BLaER1 treated with 17β-estradiol and CSF1 and Interleukin-3, amounts not matched to agents 10 nM and 100 nM (cell line): ENCODE measurements at regions not wholly inside any gene's neighbourhood (a gene's known extent, or its start where the extent isn't known, plus 50 kb on each side); places are given as distances from the start of the nearest gene placed in this dataset.

ENCODE experiments used
- H3K27ac ChIP-seq, 11 experiments: shearing (Covaris generic); formaldehyde crosslinking; 2 replicates each; pipeline ENCODE4 v1.8.1; 2022
- H3K27me3 ChIP-seq, 11 experiments: shearing (Covaris generic); formaldehyde crosslinking; 2 replicates each; pipeline ENCODE4 v1.8.1; 2022
- H3K36me3 ChIP-seq, 11 experiments: shearing (Covaris generic); formaldehyde crosslinking; 2 replicates each; pipeline ENCODE4 v1.8.1; 2022
- H3K4me1 ChIP-seq, 10 experiments: shearing (Covaris generic); formaldehyde crosslinking; 2 replicates each; pipeline ENCODE4 v1.8.1; 2022
- H3K4me2 ChIP-seq, 11 experiments: shearing (Covaris generic); formaldehyde crosslinking; 2 replicates each; pipeline ENCODE4 v1.8.1; 2022
- H3K4me3 ChIP-seq, 10 experiments: shearing (Covaris generic); formaldehyde crosslinking; 2 replicates each; pipeline ENCODE4 v1.8.1; 2022
- H3K9ac ChIP-seq, 11 experiments: shearing (Covaris generic); formaldehyde crosslinking; 2 replicates each; pipeline ENCODE4 v1.8.1; 2022
- H3K9me3 ChIP-seq, 11 experiments: shearing (Covaris generic); formaldehyde crosslinking; replicated peaks in 1 of 11; 2 replicates each; pipeline ENCODE4 v1.8.1; 2022
- H4K20me1 ChIP-seq, 11 experiments: shearing (Covaris generic); formaldehyde crosslinking; 2 replicates each; pipeline ENCODE4 v1.8.1; 2022
- Cebpa-rat ChIP-seq, 11 experiments: shearing (Covaris generic); IDR thresholded peaks; 2 replicates each; pipeline ENCODE4 v1.8.1; 2022

- Histone ChIP-seq H3K27me3 (no peaks in the 10 kb centered on the region), H3K36me3 (peaks cover 0 to 11% (median 0%) of the 10 kb centered on the region in 11 experiments; a peak in 4 of 22 replicates), H3K27ac (no peak overlapping the region), H3K9me3 (peaks cover 18 to 47% (median 40%) of the 10 kb centered on the region in 11 experiments), H3K4me3 (no peak overlapping the region), H3K9ac (no peak overlapping the region), H3K4me2 (0 out of 22 replicates have a peak overlapping the region, but pooled peaks of 1 of the 11 experiments have one; percentile 4), H3K4me1 (peaks cover 0 to 14% (median 3%) of the 10 kb centered on the region in 10 experiments; a peak in 7 of 20 replicates), H4K20me1 (no peaks in the 10 kb centered on the region)
- TF ChIP-seq Cebpa-rat (IDR thresholded peaks at IDR 0.05) = no peak
These were observed 84.4 kb upstream of the DDHD1 start for GRCh38 chr14:53237488-53237887.

- no peak overlapping the region for H3K27ac ChIP-seq
- no peak overlapping the region for H3K9ac ChIP-seq
- H3K4me2 ChIP-seq = no peak overlapping the region
- peaks cover 10 to 44% (median 38%) of the 10 kb centered on the region in 11 experiments; a peak in 21 of 22 replicates for H3K9me3 ChIP-seq
- H3K4me1 ChIP-seq = peaks cover 0 to 14% (median 3%) of the 10 kb centered on the region in 10 experiments; a peak in 7 of 20 replicates
- H3K27me3 ChIP-seq = no peaks in the 10 kb centered on the region
- no peak overlapping the region for H3K4me3 ChIP-seq
- H4K20me1 ChIP-seq = no peaks in the 10 kb centered on the region
- no peak for TF ChIP-seq Cebpa-rat (IDR thresholded peaks at IDR 0.05)
- peaks cover 0 to 11% (median 0%) of the 10 kb centered on the region in 11 experiments; a peak in 4 of 22 replicates for H3K36me3 ChIP-seq
These were observed 83.6 kb upstream of the DDHD1 start for GRCh38 chr14:53236708-53237107.

GRCh38 chr14:53231171-53231570 is 78.0 kb upstream of the DDHD1 start:
- no peak overlapping the region for H3K27ac ChIP-seq
- TF ChIP-seq Cebpa-rat (IDR thresholded peaks at IDR 0.05) = no peak
- no peak overlapping the region for H3K4me2 ChIP-seq
- H3K4me3 ChIP-seq = no peak overlapping the region
- H3K36me3 ChIP-seq = no peaks in the 10 kb centered on the region
- H3K4me1 ChIP-seq = peaks cover 11 to 37% (median 21%) of the 10 kb centered on the region in 10 experiments; a peak in 19 of 20 replicates
- no peaks in the 10 kb centered on the region for H3K27me3 ChIP-seq
- H3K9me3 ChIP-seq = peaks cover 7 to 53% (median 38%) of the 10 kb centered on the region in 11 experiments; a peak in 21 of 22 replicates
- no peaks in the 10 kb centered on the region for H4K20me1 ChIP-seq
- no peak overlapping the region for H3K9ac ChIP-seq

GRCh38 chr14:53228966-53229365 is 75.8 kb upstream of the DDHD1 start:
- Histone ChIP-seq H3K4me1 (peaks cover 11 to 45% (median 23%) of the 10 kb centered on the region in 10 experiments; a peak in 19 of 20 replicates), H4K20me1 (no peaks in the 10 kb centered on the region)

DNA sequence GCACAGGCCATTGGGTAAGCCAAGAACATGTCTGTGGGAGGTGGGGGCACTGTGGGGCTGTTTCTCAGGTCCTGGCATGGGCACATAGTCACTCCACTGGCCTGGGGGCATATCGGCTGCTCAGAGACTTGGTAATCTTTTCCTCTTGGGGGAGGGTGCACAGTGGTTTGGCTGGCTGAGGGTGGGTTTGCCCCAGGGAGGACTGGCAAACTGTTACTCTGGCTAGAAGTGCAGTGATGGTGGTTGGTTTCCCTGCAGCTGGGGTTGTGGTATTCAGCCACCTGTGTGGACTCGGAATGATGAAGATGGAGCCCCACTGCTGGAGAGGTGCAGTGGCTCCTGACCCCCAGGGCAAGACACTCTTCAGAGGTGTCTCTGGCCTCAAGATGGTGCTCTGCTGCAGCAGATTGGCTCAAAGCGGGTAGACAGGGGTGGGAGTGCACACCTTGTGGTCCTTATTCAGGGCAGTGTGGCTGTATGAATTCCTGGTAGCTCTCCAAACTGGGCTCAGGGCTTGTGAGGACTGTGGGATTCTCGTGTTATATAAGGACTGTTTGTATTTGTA is 74.1 kb upstream of the DDHD1 start:
- TF ChIP-seq Cebpa-rat (IDR thresholded peaks at IDR 0.05) = no peak
- Histone ChIP-seq H3K4me1 (peaks cover 11 to 33% (median 23%) of the 10 kb centered on the region in 10 experiments; a peak in 19 of 20 replicates), H3K4me2 (peak overlapping the region; percentile 35 to 86 (median 74); a peak in 20 of 22 replicates), H4K20me1 (no peaks in the 10 kb centered on the region), H3K9ac (peak overlapping the region in 6 of 11 experiments; percentile 29 to 78 (median 69); a peak in 11 of 22 replicates), H3K27ac (peak overlapping the region in 7 of 11 experiments; percentile 19 to 91 (median 84); a peak in 14 of 22 replicates), H3K4me3 (peak overlapping the region in 4 of 10 experiments; percentile 3 to 22 (median 12); a peak in 1 of 20 replicates), H3K9me3 (peaks cover 35 to 67% (median 55%) of the 10 kb centered on the region in 11 experiments), H3K36me3 (peaks cover 0 to 18% (median 0%) of the 10 kb centered on the region in 11 experiments; a peak in 4 of 22 replicates), H3K27me3 (no peaks in the 10 kb centered on the region)

More at GRCh38 chr14:53228966-53229365, 75.8 kb upstream of the DDHD1 start:
- no peak overlapping the region for H3K4me3 ChIP-seq
- no peak for TF ChIP-seq Cebpa-rat (IDR thresholded peaks at IDR 0.05)
- H3K27ac ChIP-seq = no peak overlapping the region
- peaks cover 0 to 13% (median 0%) of the 10 kb centered on the region in 11 experiments; a peak in 2 of 22 replicates for H3K36me3 ChIP-seq
- no peak overlapping the region for H3K4me2 ChIP-seq
- H3K9ac ChIP-seq = no peak overlapping the region
- H3K27me3 ChIP-seq = no peaks in the 10 kb centered on the region
- H3K9me3 ChIP-seq = peaks cover 29 to 66% (median 55%) of the 10 kb centered on the region in 11 experiments

DNA sequence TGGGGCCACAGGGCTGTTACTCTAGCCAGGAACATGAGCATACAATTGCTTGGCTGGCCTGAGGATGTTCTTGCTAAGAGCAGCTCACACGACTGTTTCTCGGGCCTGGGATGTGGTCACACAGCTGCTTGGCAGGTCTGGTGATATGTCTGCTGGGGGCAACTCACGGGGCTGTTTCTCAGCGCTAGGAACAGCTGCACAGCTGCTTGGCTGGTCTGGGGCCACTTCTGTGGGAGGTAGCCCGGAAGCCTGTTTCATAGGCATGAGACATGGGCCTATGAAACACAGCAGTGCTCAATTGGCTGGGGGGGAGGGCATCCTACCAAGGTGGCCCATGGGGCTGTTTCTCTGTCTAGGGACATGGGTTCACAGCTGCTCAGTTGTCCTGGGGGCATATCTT is 73.4 kb upstream of the DDHD1 start:
- H3K9ac ChIP-seq = peak overlapping the region in 6 of 11 experiments; percentile 29 to 78 (median 69); a peak in 10 of 22 replicates
- H3K9me3 ChIP-seq = peaks cover 35 to 68% (median 50%) of the 10 kb centered on the region in 11 experiments
- TF ChIP-seq Cebpa-rat (IDR thresholded peaks at IDR 0.05) = peak in 2 of 11 experiments; percentile 14 to 74; a peak in 2 of 22 replicates
- no peaks in the 10 kb centered on the region for H4K20me1 ChIP-seq
- H3K4me1 ChIP-seq = peaks cover 11 to 33% (median 23%) of the 10 kb centered on the region in 10 experiments; a peak in 19 of 20 replicates
- peaks cover 0 to 18% (median 0%) of the 10 kb centered on the region in 11 experiments; a peak in 4 of 22 replicates for H3K36me3 ChIP-seq
- H3K27me3 ChIP-seq = no peaks in the 10 kb centered on the region
- peak overlapping the region in 7 of 11 experiments; percentile 19 to 91 (median 84); a peak in 13 of 22 replicates for H3K27ac ChIP-seq
- H3K4me3 ChIP-seq = peak overlapping the region in 4 of 10 experiments; percentile 3 to 22 (median 12); a peak in 1 of 20 replicates
- peak overlapping the region; percentile 35 to 86 (median 74); a peak in 20 of 22 replicates for H3K4me2 ChIP-seq

GRCh38 chr14:53220914-53221313 is 67.8 kb upstream of the DDHD1 start:
- Histone ChIP-seq H3K36me3 (peaks cover 0 to 18% (median 0%) of the 10 kb centered on the region in 11 experiments; a peak in 4 of 22 replicates), H3K4me3 (no peak overlapping the region), H3K27me3 (no peaks in the 10 kb centered on the region), H4K20me1 (no peaks in the 10 kb centered on the region), H3K4me2 (peak overlapping the region in 1 of 11 experiments; percentile 18; a peak in 2 of 22 replicates), H3K27ac (no peak overlapping the region), H3K9me3 (peaks cover 24 to 51% (median 40%) of the 10 kb centered on the region in 11 experiments), H3K4me1 (peaks cover 6 to 25% (median 10%) of the 10 kb centered on the region in 10 experiments; a peak in 17 of 20 replicates), H3K9ac (no peak overlapping the region)
- no peak for TF ChIP-seq Cebpa-rat (IDR thresholded peaks at IDR 0.05)

DNA sequence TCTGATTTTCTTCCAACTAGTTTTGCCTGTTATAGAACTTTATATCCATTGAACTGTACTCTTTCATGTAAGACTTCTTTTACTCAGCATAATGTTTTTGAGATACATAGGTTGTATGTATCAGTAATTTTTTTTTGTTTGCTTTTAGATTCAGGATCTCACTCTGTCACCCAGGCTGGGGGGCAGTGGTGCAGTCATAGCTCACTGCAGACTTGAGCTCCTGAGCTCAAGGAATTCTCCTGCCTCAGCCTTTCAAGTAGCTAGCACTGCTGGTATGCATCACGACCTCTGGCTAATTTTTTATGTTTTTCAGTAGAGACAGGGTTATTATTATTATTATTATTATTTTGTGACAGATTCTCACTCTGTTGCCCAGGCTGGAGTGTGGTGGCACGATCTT is 65.0 kb upstream of the DDHD1 start:
- peak overlapping the region; percentile 70 to 83 (median 80); a peak in 20 of 22 replicates for H3K9ac ChIP-seq
- peaks cover 3 to 24% (median 14%) of the 10 kb centered on the region in 11 experiments; a peak in 16 of 22 replicates for H3K9me3 ChIP-seq
- TF ChIP-seq Cebpa-rat (IDR thresholded peaks at IDR 0.05) = no peak
- no peaks in the 10 kb centered on the region for H3K27me3 ChIP-seq
- H3K36me3 ChIP-seq = no peaks in the 10 kb centered on the region; a peak in 1 of 22 replicates
- H3K4me2 ChIP-seq = peak overlapping the region; percentile 69 to 93 (median 82)
- H4K20me1 ChIP-seq = no peaks in the 10 kb centered on the region
- H3K4me1 ChIP-seq = peaks cover 6 to 18% (median 10%) of the 10 kb centered on the region in 10 experiments; a peak in 17 of 20 replicates
- H3K4me3 ChIP-seq = peak overlapping the region; percentile 63 to 74 (median 70)
- peak overlapping the region in 10 of 11 experiments; percentile 60 to 82 (median 75); a peak in 16 of 22 replicates for H3K27ac ChIP-seq
